IMR-90 (cell line): ENCODE measurements at regions not wholly inside any gene's neighbourhood (a gene's known extent, or its start where the extent isn't known, plus 50 kb on each side); places are given as distances from the start of the nearest gene placed in this dataset.

Experiments used
- ATAC-seq: fragments of 200-7000 bp; cut with Tn5 transposase; 2 replicates; pipeline ENCODE4 v1.9.1; 2020; ENCODE audit warnings: low read depth, mild to moderate bottlenecking, moderate library complexity
- BruUV-seq: library from RNA; stranded (reverse); fragments of 400-500 nt; replicated peaks from 2 replicates; lab custom pipeline; 2021; lab: Mats Ljungman, UMichigan
- CTCF ChIA-PET: fragments of 300-600 bp; formaldehyde crosslinking; extraction: SDS; loops from one replicate; lab custom pipeline; 2021; ENCODE audit warnings: antibody characterized with exemption; lab: Yijun Ruan, JAX
- POLR2A ChIA-PET: fragments of 300-600 bp; sonication (Branson Sonifier 250); formaldehyde crosslinking; loops from one replicate; lab custom pipeline; 2022; ENCODE audit warnings: antibody characterized with exemption; ENCODE audit not compliant: unreplicated experiment; lab: Charles Lee
- DNase-seq: peaks from one replicate; pipeline ENCODE4 v3.0.0; 2013
- H2AFZ ChIP-seq: replicated peaks from 2 replicates; pipeline ENCODE3; 2013; ENCODE audit warnings: low read length, mild to moderate bottlenecking; ENCODE audit not compliant: poor library complexity
- H2AK5ac ChIP-seq: 2 replicates; pipeline ENCODE4 v1.6.1; 2013; ENCODE audit warnings: low read depth, low read length, inconsistent platforms
- H2AK9ac ChIP-seq: replicated peaks from 2 replicates; pipeline ENCODE3; 2013; ENCODE audit warnings: mild to moderate bottlenecking, low read depth, low read length, moderate library complexity; ENCODE audit not compliant: poor library complexity
- H2BK120ac ChIP-seq: 2 replicates; pipeline ENCODE4 v1.6.1; 2013; ENCODE audit warnings: low read depth, low read length, inconsistent platforms
- H2BK15ac ChIP-seq: 3 replicates; pipeline ENCODE4 v1.6.1; 2013; ENCODE audit warnings: low read depth, low read length, inconsistent platforms
- H2BK20ac ChIP-seq: 2 replicates; pipeline ENCODE4 v1.6.1; 2013; ENCODE audit warnings: low read depth, mild to moderate bottlenecking, inconsistent platforms, low read length, moderate library complexity
- H2BK5ac ChIP-seq: 2 replicates; pipeline ENCODE4 v1.6.1; 2013; ENCODE audit warnings: mild to moderate bottlenecking, low read depth, low read length, inconsistent platforms; ENCODE audit not compliant: poor library complexity, severe bottlenecking
- H3K14ac ChIP-seq: replicated peaks from 2 replicates; pipeline ENCODE4 v1.6.1; 2013; ENCODE audit warnings: low read depth, low read length, inconsistent platforms
- H3K18ac ChIP-seq: 2 replicates; pipeline ENCODE4 v1.6.1; 2013; ENCODE audit warnings: low read depth, low read length, control low read depth
- H3K23ac ChIP-seq: 2 replicates; pipeline ENCODE4 v1.6.1; 2013; ENCODE audit warnings: low read depth, low read length, inconsistent platforms
- H3K27ac ChIP-seq: 2 replicates; pipeline ENCODE4 v1.5.1; 2013; ENCODE audit warnings: mild to moderate bottlenecking, control low read depth, low read length; ENCODE audit not compliant: insufficient read depth
- H3K27me3 ChIP-seq: 2 replicates; pipeline ENCODE4 v1.6.1; 2013; ENCODE audit warnings: low read length; ENCODE audit not compliant: control insufficient read depth, insufficient read depth
- H3K36me3 ChIP-seq: 2 replicates; pipeline ENCODE4 v1.6.1; 2013; ENCODE audit warnings: low read length, mixed read lengths; ENCODE audit not compliant: control insufficient read depth, insufficient read depth
- H3K4ac ChIP-seq: 2 replicates; pipeline ENCODE4 v1.6.1; 2013; ENCODE audit warnings: low read depth, low read length, inconsistent platforms
- H3K4me1 ChIP-seq: 2 replicates; pipeline ENCODE4 v1.6.1; 2013; ENCODE audit warnings: low read length, mixed read lengths; ENCODE audit not compliant: control insufficient read depth, insufficient read depth
- H3K4me2 ChIP-seq: 2 replicates; pipeline ENCODE4 v1.6.1; 2013; ENCODE audit warnings: low read depth, mild to moderate bottlenecking, control low read depth, low read length, moderate library complexity
- H3K4me3 ChIP-seq: 2 replicates; pipeline ENCODE4 v1.5.1; 2013; ENCODE audit warnings: low read depth, mild to moderate bottlenecking, control low read depth, low read length, moderate library complexity; ENCODE audit not compliant: insufficient read depth
- H3K56ac ChIP-seq: 2 replicates; pipeline ENCODE4 v1.6.1; 2013; ENCODE audit warnings: low read length, inconsistent platforms; ENCODE audit not compliant: insufficient read depth; ENCODE audit errors: extremely low read depth
- H3K79me1 ChIP-seq, 2 experiments: 2 replicates each; pipeline ENCODE4 v1.6.1; 2013; ENCODE audit warnings: low read length in 2 of 2, inconsistent platforms in 1 of 2, low read depth in 1 of 2
- H3K9ac ChIP-seq: 2 replicates; pipeline ENCODE4 v1.6.1; 2013; ENCODE audit warnings: low read depth, low read length, control low read depth
- H3K9me1 ChIP-seq: 2 replicates; pipeline ENCODE4 v1.6.1; 2013; ENCODE audit warnings: low read length, inconsistent platforms; ENCODE audit not compliant: insufficient read depth
- H3K9me3 ChIP-seq: 2 replicates; pipeline ENCODE4 v1.6.1; 2013; ENCODE audit warnings: low read length; ENCODE audit not compliant: control insufficient read depth, insufficient read depth
- H4K20me1 ChIP-seq: 2 replicates; pipeline ENCODE4 v1.6.1; 2013; ENCODE audit warnings: low read length, inconsistent platforms; ENCODE audit not compliant: insufficient read depth
- H4K5ac ChIP-seq: 2 replicates; pipeline ENCODE4 v1.6.1; 2013; ENCODE audit warnings: mild to moderate bottlenecking, low read depth, low read length, control low read depth
- H4K8ac ChIP-seq, 2 experiments: 2 replicates each; pipeline ENCODE4 v1.6.1; 2013; ENCODE audit warnings: low read depth in 2 of 2, low read length in 2 of 2, control low read depth in 1 of 2, inconsistent platforms in 1 of 2
- H4K91ac ChIP-seq: 2 replicates; pipeline ENCODE4 v1.6.1; 2013; ENCODE audit warnings: low read depth, low read length, inconsistent platforms; ENCODE audit not compliant: insufficient read depth
- BHLHE40 ChIP-seq: fragments of 150-350 bp; IDR thresholded peaks from 2 replicates; pipeline ENCODE4 v1.6.1; 2016; ENCODE audit warnings: mild to moderate bottlenecking, low read depth, low read length
- CTCF ChIP-seq: conservative IDR thresholded peaks from 2 replicates; pipeline ENCODE4 v1.5.1; 2012; ENCODE audit warnings: mild to moderate bottlenecking, low read depth, low read length, improper control_type of control experiment
- ELK1 ChIP-seq: fragments of 150-350 bp; IDR thresholded peaks from 2 replicates; pipeline ENCODE4 v1.6.1; 2016; ENCODE audit warnings: low read depth, mild to moderate bottlenecking, low read length, moderate library complexity, borderline replicate concordance
- FOS ChIP-seq: fragments of 150-350 bp; IDR thresholded peaks from 2 replicates; pipeline ENCODE4 v1.6.1; 2016; ENCODE audit warnings: low read depth, low read length
- MAFK ChIP-seq: IDR thresholded peaks from 2 replicates; pipeline ENCODE4 v1.6.1; 2012; ENCODE audit warnings: low read depth, low read length, improper control_type of control experiment
- MAZ ChIP-seq: IDR thresholded peaks from 2 replicates; pipeline ENCODE4 v1.6.1; 2012; ENCODE audit warnings: low read depth, mild to moderate bottlenecking, low read length, improper control_type of control experiment, moderate library complexity, borderline replicate concordance
- NFE2L2 ChIP-seq: fragments of 150-350 bp; IDR thresholded peaks from 2 replicates; pipeline ENCODE4 v1.6.1; 2016; ENCODE audit warnings: low read depth, mild to moderate bottlenecking, low read length
- POLR2A ChIP-seq: IDR thresholded peaks from 2 replicates; pipeline ENCODE4 v1.6.1; 2012; ENCODE audit warnings: mild to moderate bottlenecking, low read depth, low read length
- RCOR1 ChIP-seq: IDR thresholded peaks from 2 replicates; pipeline ENCODE4 v1.6.1; 2012; ENCODE audit warnings: mild to moderate bottlenecking, low read length, improper control_type of control experiment; ENCODE audit not compliant: insufficient replicate concordance
- RFX5 ChIP-seq: IDR thresholded peaks from 2 replicates; pipeline ENCODE4 v1.8.0; 2012; ENCODE audit warnings: low read depth, mild to moderate bottlenecking, low read length, moderate library complexity
- SMC3 ChIP-seq: fragments of 150-350 bp; IDR thresholded peaks from 2 replicates; pipeline ENCODE4 v1.6.1; 2016; ENCODE audit warnings: low read depth, mild to moderate bottlenecking, antibody characterized with exemption, low read length, moderate library complexity
- USF2 ChIP-seq: fragments of 150-350 bp; IDR thresholded peaks from 2 replicates; pipeline ENCODE4 v1.6.1; 2017; ENCODE audit warnings: mild to moderate bottlenecking, antibody characterized with exemption, low read length, low read depth
- WGBS, 2 experiments: methylation state at CpG; one replicate each; pipeline versions ENCODE4 v1.1.5 to v1.1.7; 2013; ENCODE audit warnings: missing lambda C conversion rate in 2 of 2; ENCODE audit not compliant: insufficient read length in 1 of 2; ENCODE audit errors: extremely low coverage in 2 of 2; 5-methylcytosine and 5-hydroxymethylcytosine counted together
- dilution Hi-C: fragments of 300-500 bp; cut with HindIII; formaldehyde crosslinking; loops from one replicate; pipeline ENCODE4 v1.14.3; 2018; ENCODE audit warnings: low sequenced_read_pairs; ENCODE audit not compliant: unreplicated experiment
- in situ Hi-C: fragments of 300-500 bp; cut with MboI; formaldehyde crosslinking; loops from 3 replicates; pipeline ENCODE4 v1.14.3; 2019; ENCODE audit warnings: low sequenced_read_pairs, inconsistent platforms, mixed read lengths
- intact Hi-C: fragments of 100-400 bp; cut with micrococcal nuclease; formaldehyde crosslinking; loops from 2 replicates; pipeline ENCODE4 v1.10.0; 2022

- Histone ChIP-seq H3K18ac (no peak overlapping the region), H4K91ac (no peak overlapping the region), H3K27ac (no peak overlapping the region), H4K8ac (no peak overlapping the region), H3K14ac (no peak overlapping the region), H2BK15ac (no peak overlapping the region), H3K9ac (no peak overlapping the region), H3K9me1 (no peaks in the 10 kb centered on the region), H4K5ac (no peak overlapping the region), H2BK20ac (no peak overlapping the region), H3K27me3 (no peaks in the 10 kb centered on the region), H3K4ac (no peak overlapping the region), H3K4me3 (no peak overlapping the region), H4K20me1 (no peaks in the 10 kb centered on the region), H3K9me3 (peaks cover 4% of the 10 kb centered on the region), H3K36me3 (no peaks in the 10 kb centered on the region), H3K23ac (no peak overlapping the region), H3K79me1 (no peaks in the 10 kb centered on the region), H2BK120ac (no peak overlapping the region), H3K4me2 (no peak overlapping the region), H2AK9ac (no peak overlapping the region), H2AK5ac (no peak overlapping the region), H3K4me1 (no peaks in the 10 kb centered on the region), H2AFZ (no peak overlapping the region), H2BK5ac (no peak overlapping the region), H3K56ac (no peak overlapping the region)
- POLR2A ChIA-PET = no interaction called here
- intact Hi-C loops = no loop called here
- in situ Hi-C loops = no loop called here
- DNase-seq (no peak), ATAC-seq (no peak)
- BruUV-seq = no TSS peak
- dilution Hi-C loops = no loop called here
- no peak for TF ChIP-seq CTCF
- no peak for TF ChIP-seq MAFK
- TF ChIP-seq POLR2A = no peak
- TF ChIP-seq NFE2L2 = no peak
- no peak for TF ChIP-seq MAZ
- TF ChIP-seq ELK1 = no peak
- no peak for TF ChIP-seq RFX5
- no peak for TF ChIP-seq SMC3
- no peak for TF ChIP-seq BHLHE40
- TF ChIP-seq FOS = no peak
- TF ChIP-seq USF2 = no peak
- TF ChIP-seq RCOR1 = no peak
- WGBS, 2 experiments = 60% methylated on average over 1 of the region's 7 CpGs; no CpG with 5 or more reads in 1 of the 2 experiments
- CTCF ChIA-PET = no interaction called here
Measured at GRCh38 chr1:208903251-208903905, 659.2 kb upstream of the PLXNA2 start.
